Astrocyte (in vitro differentiated cells and primary cell): ENCODE measurements at regions not wholly inside any gene's neighbourhood (a gene's known extent, or its start where the extent isn't known, plus 50 kb on each side); places are given as distances from the start of the nearest gene placed in this dataset.

Experiments
- CTCF ChIP-seq: IDR thresholded peaks from 2 replicates; pipeline ENCODE4 v1.5.1; 2011; ENCODE audit warnings: low read depth, mild to moderate bottlenecking, inconsistent platforms, low read length, moderate library complexity; ENCODE audit not compliant: insufficient read depth
- EZH2 ChIP-seq: IDR thresholded peaks from 2 replicates; pipeline ENCODE4 v1.6.1; 2012; ENCODE audit warnings: mild to moderate bottlenecking, low read length, inconsistent platforms; ENCODE audit not compliant: insufficient read depth

- TF ChIP-seq CTCF: no peak
- no peak for TF ChIP-seq EZH2
Observed at GRCh38 chr17:72039490-72039889, 81.3 kb upstream of the SOX9 start.
